DOHH2 (cell line): ENCODE measurements at regions not wholly inside any gene's neighbourhood (a gene's known extent, or its start where the extent isn't known, plus 50 kb on each side); places are given as distances from the start of the nearest gene placed in this dataset.

Experiments
- CTCF ChIP-seq: fragments of 200-600 bp; sonication (generic); IDR thresholded peaks from one replicate; pipeline ENCODE4 v1.5.1; 2014; ENCODE audit warnings: antibody characterized with exemption, mild to moderate bottlenecking, low read depth, low read length; ENCODE audit not compliant: poor library complexity, severe bottlenecking
- EZH2phosphoT487 ChIP-seq: fragments of 200-600 bp; sonication (generic); IDR thresholded peaks from 2 replicates; pipeline ENCODE4 v1.6.1; 2017; ENCODE audit warnings: borderline replicate concordance, mild to moderate bottlenecking, antibody characterized with exemption, low read length, moderate library complexity, mixed read lengths

GRCh38 chr6:92586236-92586977 lies 833.0 kb downstream of the EPHA7 start:
- no peak for TF ChIP-seq CTCF
- no peak for TF ChIP-seq EZH2phosphoT487
